ENCODE measurements at regions not wholly inside any gene's neighbourhood (a gene's known extent, or its start where the extent isn't known, plus 50 kb on each side); places are given as distances from the start of the nearest gene placed in this dataset.
A peak's percentile ranks its signal among the peaks of the same experiment; 100 is the strongest.

DNA sequence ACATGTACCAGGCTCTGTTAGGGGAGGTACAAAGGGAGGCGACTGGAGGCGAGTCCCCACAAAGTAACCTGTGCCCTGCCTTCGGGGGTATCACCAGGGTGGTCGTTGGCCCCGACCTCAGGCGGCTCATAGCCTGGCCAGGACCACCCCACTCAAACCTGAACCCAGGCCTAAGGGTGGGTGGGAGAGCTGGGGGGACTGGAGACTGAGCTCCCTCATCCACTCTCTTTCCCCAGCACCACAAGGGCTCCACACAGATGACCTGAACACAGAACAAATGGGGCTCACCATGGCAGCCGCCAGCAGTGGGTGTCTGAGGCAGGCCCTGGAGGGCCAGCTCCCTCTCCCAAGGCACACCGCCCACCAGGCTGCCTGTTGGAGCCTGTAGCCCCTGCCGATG, 120.6 kb upstream of the TNRC6C start:
- no peak for DNase-seq (ENCODE audit: low read depth in 2 of 2)

DNA sequence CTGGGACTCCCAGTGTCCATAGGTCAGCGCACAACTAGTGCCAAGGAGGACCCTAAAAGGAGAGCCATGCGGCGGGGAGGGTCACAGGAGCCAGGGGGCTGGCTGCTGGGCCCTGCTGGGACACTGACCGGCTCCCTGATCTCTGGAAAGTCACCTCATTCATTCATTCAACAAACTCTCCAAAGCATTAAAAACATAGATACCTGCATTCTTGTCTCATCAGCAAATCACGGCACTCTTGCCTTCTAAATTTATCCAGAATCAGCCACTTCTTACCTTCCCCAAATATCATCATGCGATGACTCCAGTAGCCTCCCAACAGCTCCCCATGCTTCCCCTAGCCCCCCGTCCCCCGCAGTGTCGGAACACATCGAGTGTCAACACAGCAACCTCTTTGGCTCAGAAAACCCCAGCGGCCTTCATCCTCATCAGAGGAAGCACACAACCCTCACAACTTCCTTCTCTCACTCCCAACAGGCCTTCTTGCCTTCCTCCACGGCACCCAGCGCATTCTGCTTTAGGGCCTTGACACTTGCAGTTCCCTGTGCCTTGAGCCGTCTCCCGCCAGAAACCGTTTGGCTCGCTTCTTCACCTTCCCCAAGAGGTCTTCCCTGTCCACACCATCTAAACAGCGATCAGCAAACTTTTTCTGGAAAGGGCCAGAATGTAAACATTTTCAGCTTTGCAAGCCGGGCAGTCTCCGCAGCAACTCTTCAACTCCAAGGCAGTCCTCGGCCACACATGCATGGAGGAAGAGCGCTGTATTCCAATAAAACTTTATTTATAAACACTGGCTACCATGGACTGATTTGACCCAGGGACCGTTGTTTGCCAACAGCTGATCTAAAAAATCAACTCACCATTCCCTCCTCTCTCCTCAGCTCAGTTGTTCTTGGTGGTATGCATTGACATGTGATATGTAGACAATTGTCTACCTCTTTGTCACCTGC, 119.5 kb upstream of the TNRC6C start:
- no peak for DNase-seq (ENCODE audit: low read depth in 2 of 2)

DNA sequence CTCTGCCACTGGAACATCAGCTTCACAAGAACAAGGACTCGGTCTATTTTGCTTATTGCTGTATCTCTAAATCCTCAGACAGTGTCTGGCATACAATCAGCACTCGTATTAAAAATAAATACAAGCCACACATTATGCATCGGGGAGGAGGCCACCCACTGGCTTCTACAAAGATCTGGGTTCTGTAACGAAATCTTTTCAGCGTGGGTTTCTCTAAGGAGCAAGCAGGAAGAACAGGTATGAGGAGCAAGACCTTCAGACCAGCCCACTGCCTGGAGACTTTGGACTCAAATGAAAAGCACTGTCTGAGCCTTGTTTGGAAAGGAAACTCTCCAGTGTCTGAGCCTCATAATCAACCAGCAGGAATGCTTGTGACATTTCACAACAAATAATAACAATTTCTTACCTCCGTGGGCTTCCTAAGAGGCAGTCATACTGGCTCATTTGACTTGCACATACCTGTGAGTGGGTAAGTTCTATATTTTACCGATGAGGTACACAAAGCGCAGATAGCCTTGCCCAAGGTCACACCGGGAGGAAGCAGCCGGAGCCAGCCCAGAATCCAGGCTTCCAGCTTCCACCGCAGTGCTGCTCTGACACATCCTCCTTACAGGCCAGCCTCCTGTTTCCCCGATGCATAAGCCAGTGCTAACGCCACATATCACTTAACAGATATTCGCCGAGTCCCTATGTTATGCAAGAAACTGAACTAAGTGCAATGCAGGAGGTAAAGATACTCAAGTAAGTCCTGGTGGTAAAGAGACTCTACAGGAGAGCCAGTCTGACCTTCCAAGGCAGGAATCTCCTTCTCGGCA, 118.6 kb upstream of the TNRC6C start:
- DNase-seq (ENCODE audit: low read depth in 2 of 2), result no peak

DNA sequence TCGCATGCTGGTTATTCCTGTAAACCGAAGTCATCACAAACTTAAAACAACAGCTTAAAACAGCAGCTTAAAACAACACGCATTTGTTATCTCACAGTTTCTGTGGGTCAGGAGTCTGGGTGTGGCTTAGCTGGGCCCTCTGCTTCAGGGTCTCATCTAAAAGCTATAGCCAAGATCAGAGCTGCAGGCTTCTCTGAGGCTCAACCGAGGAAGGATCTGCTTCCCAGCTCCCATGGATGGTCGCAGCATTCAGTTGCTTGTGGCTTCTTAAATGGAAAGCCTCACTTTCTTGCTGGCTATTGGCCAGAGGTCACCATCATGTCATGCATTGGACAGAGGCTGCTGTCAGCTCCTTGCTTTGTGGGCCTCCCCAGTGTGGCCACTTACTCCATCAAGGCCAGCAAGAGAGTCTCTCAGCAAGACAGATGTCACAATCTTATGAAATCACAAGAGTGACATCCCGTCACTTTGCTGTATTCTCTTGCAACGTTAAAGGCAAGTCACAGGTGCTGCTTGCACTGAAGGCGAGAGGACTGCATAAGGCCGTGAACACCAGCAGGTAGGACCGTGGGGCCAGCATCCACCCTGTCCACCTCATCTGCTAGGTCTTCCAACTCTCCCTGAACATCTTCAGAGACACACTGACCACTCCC, 117.9 kb upstream of the TNRC6C start:
- no peak for DNase-seq (ENCODE audit: low read depth in 2 of 2)

DNA sequence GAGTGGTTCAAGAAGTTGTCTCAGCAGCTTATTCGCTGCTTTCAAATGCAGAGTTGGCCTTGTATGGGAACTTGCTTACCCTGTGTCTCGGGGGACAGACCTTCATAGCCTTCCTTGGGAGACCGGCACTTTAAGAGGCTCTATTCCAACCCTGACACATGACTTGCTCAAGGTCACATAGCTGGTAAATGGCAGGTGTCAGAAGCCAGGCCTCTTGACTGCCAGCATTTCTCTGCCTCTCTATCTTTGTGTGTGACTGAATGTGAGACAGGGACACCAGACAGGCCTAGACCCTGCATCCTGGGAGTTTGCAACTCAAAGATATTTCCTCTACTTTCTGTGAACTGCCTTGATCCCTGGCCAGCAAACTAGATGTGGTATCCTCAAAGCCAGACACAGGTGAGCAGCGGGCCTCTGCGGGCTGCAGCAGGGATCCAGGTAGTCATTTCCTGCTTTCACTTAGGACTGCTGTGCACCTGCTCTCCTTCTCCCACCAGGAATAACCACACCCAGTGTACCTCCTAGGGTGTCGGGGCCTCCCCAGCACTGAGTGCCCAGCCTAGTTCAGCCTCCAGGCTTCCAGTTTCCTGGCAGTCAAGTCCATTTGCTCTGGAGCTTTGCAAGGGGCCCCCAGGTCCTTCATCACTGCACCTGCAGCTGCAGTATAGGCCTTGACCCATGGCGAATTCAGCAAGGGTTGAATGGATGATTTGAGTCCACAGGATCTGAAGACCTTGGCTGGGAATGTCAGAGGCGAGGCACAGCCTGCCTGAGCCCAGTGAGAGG, 116.6 kb upstream of the TNRC6C start:
- no peak for DNase-seq (ENCODE audit: low read depth in 2 of 2)

DNA sequence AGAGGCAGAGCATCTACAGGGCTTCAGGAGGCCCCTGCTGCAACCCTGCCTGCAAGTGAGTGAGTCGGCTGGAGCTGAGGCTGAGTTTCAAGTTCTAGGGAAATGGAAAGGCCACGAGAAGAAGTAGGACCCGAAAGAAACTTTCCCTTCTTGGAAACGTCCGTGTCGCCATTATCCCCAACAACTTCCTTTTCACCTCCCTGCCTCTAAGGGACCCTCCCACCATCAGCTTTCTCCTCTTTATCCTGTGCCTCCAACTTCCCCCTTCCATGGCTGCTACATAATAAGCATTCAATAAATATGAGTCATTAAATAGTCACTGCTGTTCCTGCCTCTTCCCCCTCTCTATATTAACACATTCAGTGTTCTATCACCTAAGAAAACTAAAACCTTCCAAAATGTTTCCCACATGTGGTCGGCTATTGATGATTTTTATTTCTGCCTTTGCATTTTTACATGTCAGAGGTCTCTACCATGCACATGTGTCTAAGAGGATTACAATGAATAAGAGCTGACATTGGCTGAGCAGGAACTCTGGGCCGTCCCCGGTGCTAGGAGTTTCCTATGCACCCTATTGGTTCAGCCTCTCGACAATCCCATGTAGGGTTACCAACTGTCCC, 115.9 kb upstream of the TNRC6C start:
- DNase-seq (ENCODE audit: low read depth in 2 of 2), result peak in 1 of 2 donors; percentile 22

DNA sequence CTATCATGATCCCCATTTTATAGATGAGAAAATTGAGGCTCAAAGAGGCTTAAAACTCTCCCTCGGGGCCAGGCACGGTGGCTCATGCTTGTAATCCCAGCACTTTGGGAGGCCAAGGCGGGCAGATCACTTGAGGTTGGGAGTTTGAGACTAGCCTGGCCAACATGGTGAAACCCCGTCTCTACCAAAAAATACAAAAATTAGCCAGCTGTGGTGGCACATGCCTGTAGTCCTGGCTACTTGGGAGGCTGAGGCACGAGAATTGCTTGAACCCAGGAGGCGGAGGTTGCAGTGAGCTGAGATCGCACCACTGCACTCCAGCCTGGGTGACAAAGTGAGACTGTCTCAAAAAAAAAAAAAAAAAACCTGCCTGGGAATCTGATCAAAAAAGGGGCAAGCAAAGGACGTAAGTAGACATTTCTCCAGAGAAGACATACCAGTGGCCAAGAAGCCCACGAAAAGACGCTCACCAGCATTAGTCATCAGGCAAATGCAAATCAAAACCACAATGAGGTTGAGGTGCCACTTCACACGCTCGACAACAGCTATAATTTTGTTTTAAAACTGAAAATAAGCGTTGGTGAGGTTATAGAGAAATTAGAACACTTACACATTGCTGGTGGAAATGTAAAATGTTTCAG, 115.1 kb upstream of the TNRC6C start:
- DNase-seq (ENCODE audit: low read depth in 2 of 2), result peak; percentile 42

DNA sequence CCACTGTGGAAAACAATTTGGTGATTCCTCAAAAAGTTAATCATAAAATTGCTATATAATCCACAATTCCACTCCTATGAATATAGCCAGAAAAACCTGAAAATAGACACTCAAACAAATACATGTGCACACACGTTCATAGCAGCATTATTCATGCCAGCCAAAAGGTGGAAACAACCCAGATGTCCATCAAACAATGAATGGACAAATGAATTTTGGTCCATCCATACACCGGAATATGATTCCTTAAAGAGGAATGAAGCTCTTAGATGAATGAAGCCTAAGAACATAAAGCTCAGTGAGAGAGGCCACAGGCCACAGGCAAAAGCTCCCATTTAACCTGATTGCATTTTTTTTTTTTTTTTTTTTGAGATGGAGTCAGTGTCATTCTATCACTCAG, 114.6 kb upstream of the TNRC6C start:
- DNase-seq (ENCODE audit: low read depth in 2 of 2), result no peak

DNA sequence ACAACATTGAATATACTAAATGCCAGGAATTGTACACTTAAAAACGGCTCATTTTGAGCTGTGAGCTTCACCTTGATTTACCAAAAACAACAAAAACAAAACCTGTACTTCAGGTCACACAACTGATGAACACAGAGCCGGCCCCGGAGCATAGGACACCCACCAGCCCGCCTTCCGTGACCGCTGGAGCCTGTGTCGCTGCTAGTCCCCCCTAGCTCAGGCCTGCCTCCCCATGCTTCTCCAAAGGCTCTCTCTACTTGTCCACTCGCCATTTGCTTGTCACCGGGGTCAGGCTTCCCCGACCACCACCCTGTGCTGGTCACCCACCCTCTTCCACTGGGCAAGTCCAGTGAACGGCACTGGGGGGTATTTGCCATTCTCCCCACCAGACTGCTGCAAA, 113.8 kb upstream of the TNRC6C start:
- DNase-seq (ENCODE audit: low read depth in 2 of 2), result no peak

DNA sequence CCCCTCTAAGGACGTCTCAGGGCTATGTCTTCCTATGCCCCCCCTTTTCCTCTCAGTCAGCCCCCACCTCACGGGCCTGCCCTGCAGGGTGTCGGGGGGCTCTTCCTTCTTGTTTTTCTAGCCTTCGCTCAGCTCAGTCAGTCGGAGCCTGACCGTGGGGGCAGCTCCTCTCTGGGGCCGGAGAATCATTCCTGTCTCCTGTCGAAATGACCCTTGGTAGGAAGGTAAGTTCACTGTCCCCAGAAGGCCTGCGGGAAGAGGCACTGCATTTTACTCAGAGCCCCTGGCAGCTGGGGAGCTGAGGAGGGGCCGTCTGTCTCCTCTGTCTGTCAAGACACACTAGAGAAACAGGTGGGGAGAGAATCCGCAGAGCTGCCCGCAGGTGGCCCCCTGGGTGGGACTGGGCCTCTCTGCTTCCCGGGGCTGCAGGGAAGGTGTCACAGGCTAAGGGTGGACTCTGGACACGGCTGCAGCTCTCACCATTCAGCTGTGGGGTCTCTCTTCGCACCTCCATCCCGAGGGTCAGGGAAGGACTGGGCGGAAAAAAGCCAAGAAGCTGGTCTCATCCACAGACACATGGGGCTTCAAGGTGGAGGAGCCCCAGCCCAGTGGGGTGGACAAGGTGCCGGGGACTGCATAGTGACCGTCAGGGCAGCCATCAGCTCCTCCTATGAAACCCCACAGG, 112.8 kb upstream of the TNRC6C start:
- DNase-seq (ENCODE audit: low read depth in 2 of 2), result no peak

DNA sequence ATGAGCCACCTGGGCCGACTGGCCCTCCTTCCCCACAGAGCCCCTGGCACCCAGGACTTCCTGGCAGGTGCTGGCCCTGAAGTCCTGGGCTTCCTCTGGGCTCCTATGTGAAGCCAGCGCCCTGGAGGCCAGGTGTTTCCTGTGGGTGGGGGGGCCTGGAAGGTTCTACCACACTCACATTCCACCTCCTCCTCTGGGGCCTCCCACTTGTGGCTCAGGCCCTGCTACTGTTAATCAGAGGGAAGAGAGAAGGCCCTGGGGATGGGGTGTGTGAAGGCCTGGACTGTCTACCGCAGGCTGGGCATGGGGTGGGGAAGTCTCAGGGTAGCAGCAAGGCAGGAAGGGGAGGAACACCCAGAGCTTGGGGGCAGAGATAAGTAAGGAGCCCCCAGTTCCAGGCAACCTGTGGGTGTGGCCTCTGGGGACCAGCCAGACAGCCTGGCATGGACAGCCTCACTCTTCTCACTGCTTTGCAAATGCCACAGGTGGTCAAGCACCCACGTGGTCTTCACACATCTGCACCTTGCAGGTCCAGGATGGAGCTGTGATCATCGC, 111.9 kb upstream of the TNRC6C start:
- DNase-seq (ENCODE audit: low read depth in 2 of 2), result no peak

DNA sequence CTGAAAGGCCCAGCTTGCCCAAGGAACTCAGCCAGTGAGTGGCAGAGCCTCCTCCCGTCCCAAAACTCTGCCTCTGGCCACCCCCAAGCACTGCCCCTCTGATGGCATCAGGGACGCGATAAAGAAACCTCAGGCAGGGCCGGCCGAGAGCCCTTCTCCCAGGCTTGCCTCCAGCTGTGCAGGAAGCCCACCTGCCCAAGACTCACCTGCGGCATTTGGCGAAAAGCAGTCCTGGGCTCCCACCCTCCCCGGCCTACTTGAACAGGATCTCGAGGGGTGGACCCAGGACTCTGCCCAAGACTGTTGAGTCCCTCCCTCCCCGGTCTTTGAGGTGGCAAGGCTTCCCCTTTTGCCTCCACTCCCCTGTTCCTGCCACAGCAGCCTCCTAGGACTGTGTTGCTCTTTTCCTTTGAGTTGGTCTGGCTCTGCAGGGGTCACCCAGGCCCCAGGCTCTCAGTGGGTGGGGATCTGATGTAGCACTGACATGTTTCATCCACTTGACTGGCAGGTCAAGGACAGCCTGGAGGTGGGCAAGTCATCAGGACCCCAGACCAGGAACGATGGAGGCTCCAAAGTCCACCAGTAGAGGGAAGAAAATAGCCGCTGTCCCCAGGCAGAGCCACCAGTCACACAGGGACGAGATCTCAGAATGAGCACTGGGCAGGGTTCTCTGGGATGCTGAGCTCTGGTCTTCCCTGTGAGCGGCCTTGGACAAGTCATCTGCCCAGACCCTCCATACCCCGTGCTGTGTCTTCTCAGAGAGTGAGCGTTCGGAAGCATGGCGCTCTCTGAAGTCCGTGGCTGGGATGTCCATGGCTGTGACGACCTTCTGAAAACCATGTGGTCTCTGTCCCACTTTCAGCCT, 111.0 kb upstream of the TNRC6C start:
- DNase-seq (ENCODE audit: low read depth in 2 of 2), result no peak

DNA sequence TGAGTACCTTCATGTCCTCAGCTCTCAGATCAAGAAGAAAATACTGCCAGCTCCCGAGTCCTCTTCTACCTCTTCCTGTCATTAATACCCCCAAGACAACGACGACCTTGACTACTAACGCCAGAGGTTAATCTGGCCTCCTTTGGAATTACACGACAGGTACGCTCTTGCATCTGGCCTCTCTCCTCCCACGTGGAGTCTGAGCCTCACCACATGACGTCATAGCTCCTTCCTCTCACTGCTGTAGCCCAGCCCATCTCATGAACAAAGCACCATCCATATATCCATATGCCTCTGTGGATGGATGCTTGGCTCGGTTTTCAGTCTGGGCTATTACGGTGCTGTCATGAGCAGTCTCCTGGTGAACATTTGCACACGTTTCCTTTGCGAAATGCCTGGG, 110.2 kb upstream of the TNRC6C start:
- no peak for DNase-seq (ENCODE audit: low read depth in 2 of 2)

DNA sequence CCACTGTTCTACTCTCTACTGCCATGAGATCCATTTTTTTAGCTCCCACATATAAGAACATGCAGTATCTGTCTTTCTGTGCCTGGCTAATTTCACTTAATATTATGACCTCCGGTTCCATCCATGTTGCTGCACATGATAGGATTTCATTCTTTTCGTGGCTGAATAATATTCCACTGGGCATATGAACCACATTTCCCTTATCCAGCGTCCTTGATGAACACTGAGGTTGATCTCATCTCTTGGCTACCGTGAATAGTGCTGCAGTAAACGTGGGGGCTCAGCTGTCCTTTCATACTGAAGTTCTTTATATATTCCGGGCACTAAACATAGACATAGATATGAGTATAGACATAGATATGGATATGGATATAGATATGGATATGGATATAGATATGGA, 109.3 kb upstream of the TNRC6C start:
- no peak for DNase-seq (ENCODE audit: low read depth in 2 of 2)

DNA sequence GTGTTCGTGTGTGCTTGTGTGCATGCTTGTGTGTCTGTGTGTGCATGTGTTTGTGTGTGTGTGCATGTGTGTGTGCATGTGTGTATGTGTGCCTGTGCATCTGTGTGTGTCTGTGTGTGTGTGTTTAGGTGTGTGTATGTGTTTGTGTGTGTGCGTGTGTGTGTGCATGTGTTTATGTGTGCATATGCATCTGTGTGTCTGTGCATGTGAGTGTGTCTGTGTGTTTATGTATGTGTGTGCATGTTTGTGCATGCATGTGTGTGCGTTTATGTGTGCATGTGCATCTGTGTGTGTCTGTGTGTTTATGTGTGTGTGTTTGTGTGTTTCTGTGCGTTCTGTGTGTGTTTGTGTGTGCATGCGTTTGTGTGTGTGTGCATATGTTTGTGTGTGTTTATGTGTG, 106.6 kb upstream of the TNRC6C start:
- DNase-seq (ENCODE audit: low read depth in 2 of 2), result no peak

DNA sequence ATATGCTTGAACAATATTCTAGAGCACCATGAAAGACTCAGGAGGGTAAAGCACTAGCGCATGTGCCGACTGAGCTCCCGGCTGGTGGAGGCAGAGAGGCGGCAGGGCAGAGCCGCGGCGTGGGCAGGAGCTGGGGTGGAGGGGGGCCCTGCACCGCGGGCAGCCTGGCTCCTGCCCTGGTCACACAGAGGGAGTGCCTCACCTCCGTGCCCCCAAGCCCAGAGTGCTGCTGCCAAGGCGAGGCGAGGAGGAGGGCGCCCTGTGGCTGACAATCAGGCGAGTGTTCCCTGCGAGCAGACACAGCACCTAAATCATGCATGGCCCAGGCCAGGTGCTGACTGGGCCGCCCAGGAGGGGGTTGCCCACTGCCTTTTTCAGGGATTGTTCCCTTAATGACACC, 105.8 kb upstream of the TNRC6C start:
- no peak for DNase-seq (ENCODE audit: low read depth in 2 of 2)

DNA sequence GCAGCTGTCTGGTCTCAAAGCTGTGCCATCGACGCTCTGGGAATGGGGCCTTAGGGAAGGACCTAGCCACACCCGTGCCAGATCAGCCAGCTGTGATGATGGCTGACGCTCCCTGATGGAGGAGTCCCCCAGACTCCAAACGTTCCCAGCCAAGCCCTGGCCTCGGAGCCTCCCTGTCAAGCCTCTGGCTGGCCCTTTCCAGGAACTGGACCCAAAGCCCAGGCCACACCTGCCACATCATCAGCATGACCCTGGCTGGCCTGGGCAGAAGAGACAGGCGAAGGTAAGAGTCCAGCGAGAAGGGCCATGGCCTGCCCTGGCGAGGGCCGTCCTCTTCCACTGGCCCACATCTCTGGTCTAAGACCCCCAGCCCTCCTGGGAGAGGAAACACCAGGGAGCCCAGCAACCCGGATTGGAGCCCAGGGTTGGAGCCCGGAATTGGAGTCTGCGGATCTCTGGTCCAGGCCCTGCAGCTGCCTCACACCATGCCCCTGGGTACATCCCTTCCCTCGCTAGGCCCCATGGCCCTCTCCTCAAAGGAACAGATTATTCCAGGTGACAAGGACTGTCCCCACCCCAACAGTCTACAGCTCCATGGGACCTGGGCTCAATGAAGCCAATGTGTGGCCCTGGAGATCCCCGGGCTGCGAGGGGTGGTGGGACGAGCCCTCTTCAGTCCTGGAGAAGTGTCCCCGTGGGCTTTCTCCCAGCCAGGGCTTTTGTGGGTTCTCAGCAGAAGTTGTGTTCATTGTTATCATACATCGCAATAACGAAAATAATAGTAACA, 105.1 kb upstream of the TNRC6C start:
- no peak for DNase-seq (ENCODE audit: low read depth in 2 of 2)

Measured in activated CD4-positive, alpha-beta T cell treated with anti-CD3 and anti-CD28 coated beads for 24 hours (primary cell).